HuH-7.5 (cell line): ENCODE measurements at regions not wholly inside any gene's neighbourhood (a gene's known extent, or its start where the extent isn't known, plus 50 kb on each side); places are given as distances from the start of the nearest gene placed in this dataset.

Experiments
- DNase-seq: peaks from one replicate; pipeline ENCODE4 v3.0.0; 2011; ENCODE audit warnings: low spot score

DNA sequence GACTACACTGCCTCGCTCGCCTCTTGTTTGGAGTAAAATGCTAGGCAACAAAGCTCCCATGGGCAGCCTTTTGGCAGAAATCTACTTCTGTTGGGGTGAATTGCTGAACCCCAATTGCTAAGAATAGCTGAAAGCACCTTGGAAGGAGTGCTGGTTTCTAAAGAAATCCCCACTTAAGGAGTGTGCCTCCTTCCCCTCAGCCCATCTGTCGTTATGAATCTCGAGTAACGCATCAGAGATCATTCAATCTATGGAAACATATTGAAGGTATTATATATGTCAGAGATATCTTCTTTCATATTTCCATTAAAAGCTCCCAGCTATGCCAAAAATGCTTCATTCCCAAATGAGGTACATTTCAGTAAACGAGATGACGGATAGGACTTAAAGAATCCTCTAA is 229.6 kb upstream of the BLID start:
- DNase-seq: no peak

DNA sequence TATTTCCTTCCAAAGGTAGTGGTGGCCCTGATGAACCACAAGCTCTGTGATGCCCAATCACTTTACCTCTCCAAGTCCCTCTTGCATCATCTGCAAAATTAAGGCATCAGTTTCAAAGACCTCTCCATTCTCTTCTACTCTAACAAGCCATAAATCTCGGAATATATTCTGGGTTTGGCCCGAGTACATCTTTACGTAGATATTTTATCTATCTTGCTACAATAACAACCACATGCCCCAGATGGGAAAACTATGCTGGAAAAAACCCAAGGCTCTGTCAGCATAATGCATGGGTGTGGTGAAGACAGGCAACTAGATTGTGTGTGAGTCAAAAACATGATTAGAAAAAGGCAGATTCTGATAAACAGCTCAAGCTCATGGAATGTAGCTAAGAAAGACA is 228.2 kb upstream of the BLID start:
- no peak for DNase-seq

DNA sequence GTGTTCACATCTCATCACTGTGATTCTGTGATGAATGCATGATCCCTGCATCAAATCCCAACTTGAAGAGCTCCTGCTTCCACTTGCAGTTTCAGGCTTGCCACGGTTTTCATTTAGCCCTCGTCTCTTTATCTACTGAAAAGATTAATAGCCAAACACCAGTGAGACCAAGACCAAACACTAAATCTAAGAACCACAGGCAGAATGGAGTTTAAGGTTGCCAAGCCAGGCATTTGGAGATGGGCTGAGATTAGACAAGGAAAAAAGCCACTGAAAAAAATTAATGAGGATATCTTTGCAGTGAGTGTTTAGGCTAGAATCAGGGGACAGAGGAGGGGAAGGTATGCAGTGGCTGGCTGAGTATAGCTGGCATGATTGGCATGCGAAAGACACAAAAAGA is 227.2 kb upstream of the BLID start:
- DNase-seq: no peak

DNA sequence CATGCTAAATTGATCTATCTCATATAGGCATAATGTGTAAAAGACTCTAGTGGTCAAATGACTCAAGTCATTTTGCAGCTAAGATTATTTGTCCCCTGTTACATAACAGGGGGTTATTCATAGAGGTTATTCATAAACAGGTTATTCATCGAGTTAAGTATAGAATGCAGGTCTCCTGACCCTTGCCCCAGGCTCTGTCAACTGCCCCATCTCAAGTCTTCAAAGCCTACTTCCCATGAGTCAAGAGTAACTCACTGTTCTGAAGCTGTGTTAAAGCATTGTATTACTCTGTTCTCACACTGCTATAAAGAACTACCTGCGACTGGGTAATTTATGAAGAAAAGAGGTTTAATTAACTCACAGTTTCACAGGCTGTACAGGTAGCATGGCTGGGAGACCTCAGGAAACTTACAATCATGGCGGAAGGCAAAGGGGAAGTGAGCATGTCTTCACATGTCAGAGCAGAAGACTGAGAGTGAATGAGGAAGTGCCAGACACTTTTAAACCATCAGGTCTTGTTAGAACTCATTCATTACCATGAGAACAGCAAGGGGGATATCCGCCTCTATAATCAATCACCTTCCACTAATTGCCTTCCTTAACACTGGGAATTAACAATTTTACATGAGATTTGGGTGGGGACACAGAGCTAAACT is 226.2 kb upstream of the BLID start:
- no peak for DNase-seq

DNA sequence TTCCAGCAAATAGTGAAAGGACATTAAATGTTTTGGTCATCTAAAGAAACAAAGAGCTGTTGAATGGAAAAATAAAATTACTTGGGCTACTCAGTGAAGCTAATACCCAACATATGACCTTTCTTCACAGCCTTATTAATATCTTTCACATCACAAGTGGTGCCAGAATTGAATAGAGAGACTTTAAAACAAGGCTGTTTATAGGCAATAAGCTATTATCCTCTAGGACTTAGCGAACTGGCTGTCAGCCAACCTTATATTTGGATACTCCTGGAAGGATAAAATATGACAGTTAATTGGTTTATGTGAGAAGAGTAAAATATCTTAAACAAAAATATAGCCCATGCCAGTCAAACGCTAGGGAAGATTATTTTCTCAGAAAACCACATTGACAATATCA is 225.5 kb upstream of the BLID start:
- no peak for DNase-seq

DNA sequence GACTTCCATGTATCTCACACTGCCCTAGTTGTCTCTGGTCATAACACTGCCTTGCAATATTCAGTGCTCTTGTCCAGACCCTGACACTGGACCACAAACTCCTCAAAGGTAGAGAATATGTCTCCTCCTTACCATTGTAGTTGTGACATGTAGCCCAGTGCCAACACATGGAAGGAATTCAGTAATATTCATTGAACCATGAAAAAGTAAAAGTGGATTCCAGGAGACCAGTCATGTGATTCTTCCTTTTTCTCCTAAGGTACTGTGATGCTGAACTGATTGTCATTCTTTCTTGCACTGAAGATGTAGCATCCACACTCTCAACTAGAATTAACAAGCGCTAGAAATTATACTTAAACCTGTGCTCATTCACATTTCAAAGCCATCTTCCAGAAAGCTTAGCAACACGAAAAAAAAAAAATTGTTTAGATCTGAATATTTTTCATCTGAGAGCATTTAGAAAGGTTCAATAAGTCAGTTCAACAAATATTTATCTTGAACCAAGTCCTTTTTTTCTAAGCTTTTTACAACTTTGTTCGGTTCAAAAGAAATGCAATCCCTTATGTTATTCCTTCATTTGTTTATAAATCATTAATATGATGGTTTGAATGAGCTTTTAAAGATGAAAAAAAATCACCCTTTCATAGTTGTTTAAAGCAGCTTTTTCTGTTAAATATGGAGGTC is 224.7 kb upstream of the BLID start:
- DNase-seq: no peak

DNA sequence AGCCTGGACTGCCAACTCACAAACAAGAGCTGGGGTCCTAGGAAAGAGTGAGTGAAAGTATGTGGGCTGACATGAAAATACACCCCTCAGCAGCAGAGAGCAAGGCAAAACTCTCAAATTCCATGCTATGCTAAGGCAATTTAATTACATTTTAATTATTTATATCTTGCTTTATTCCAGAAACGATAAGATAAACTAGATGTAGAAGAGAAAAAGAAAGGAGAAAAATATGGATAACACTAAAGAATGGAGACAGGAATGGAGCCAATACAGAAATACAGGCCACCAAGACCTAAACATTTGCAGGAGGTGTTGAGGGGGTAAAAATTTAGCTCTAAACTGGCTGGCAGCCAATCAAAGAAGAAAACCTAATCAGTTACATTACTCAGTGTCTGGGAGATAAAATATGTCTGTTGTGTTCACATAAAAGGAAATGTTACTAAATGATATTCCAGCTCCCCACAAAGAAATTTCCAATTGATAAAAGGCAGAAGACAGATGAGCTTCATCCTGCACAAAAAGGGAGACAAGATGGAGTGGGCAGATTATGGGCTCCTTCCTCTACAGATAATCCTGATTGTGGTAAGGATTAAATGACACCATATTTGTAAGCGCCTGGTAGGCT is 223.5 kb upstream of the BLID start:
- no peak for DNase-seq

DNA sequence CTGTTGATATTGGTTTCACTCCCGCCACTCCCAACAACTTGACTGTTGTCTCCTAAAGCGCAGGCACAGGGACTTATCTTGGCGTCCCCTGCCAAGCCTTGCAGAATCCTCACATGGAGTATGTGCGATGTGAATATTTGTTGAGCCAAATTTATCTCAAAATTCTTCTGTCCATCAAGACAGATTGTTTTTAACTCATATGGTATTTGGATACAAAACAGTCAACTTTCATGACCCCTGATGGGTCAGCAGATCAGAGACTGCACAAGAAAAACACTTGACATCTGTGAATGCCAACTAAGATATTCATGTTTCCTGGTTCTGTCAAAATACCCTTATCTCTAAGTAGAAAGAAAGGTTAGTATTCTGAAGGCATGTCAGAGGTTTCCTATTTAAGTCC is 221.7 kb upstream of the BLID start:
- DNase-seq: no peak

DNA sequence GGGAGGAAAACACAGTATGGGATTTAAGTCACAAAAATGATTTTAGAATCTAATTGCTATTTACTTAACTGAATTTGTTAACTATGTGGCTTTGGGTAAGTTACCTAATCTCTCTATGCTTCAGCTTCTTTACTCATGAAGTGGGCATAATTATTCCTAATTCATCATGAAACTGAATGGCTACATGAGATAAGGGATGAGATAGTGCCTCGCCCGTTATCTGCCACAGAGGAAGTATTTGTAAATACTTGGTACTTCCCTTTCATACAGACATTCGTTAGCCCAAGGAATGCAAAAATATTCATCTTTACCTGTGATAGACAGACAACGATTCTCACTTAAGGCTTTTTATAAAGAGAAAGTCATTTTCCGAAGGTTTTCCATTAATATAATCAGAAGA is 221.2 kb upstream of the BLID start:
- no peak for DNase-seq

DNA sequence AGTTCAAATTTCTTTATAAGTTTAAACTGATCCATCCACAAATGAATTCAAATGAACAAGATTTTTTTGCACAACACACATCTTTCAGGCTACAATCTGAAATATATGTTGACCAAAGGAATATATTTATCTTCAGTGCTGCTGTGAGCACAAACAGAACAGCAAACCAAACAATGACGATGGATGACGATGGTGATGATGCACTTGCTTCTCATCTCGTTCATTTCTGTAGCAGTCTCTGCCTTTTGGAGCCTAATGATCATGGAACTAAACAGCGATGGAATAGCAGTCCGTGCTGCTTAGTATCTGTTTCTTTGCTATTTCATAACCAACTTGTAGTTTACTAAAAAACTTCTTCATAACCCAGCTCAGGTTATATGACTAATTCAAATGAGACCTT is 220.7 kb upstream of the BLID start:
- DNase-seq: no peak

DNA sequence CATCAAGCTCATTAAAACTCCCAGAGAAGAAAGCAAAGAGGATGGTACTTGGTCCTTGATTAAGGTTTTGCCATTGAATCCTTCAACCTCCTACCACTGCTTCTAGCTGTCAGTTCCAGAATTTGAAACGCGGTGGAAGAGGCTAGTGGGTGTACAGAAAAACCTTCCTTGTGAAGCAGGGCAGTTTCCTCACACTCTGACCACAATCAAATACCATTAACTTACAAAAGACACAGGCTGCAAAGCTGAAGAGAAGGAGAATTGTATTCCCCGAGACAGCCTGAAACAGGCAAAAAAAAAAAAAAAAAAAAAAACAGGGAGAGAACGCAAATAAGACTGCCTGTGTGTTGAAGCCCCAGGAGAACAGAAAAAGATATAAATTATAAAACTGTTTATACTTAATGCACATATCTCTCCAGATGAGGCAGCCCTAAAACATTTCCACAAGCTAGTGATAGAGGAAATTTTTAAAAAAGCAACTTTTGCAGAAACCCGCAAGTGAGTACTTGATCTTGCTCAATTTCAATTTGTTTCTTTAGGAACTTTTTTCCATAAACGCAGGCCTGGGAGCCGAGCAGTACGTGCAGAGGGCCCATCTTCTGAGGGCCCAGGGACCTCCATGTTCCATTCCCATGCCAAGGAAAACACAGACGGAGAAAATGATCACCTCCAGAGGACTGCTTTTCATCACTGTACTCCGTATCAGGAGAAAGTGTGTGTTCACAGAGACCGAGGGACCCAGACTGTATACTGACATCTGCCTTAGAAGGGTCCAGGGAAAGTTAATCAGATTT is 218.7 kb upstream of the BLID start:
- DNase-seq: no peak

DNA sequence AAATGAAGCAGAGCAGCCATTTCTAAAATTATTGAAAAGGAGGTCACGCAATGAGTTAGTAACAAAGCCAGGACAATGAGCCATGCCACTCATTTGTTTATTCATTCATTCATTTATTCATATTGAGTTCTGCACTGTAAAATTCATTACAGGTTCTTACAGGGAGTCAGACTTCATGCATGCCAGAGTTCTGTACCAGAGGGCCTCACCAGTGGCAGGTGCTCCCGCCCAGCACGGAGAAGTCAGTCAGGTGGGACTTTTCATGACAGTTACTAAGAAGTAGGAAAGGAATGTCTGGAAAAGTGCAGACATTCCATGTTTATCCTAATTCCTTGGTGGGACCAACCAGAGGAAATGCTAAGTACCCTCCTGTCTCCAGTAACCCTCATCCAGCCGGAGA is 217.5 kb upstream of the BLID start:
- DNase-seq: no peak

DNA sequence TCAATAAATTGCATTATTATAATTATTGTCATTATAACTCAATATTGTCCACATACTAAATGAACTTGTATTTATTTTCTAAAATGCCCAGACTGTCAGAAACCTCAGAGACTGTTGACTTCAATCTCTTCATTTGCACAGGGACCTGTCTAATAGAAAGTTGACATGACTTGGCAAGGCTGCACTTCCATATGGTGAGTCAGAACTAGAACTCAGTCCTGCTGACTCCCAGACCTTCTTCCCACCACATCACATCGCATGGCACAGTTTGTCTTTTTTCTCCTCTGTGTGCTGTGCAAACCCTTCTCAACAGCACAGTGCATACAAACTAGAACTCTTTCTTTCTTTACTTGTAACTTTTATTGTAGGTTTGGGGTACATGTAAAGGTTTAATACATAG is 215.1 kb upstream of the BLID start:
- no peak for DNase-seq

DNA sequence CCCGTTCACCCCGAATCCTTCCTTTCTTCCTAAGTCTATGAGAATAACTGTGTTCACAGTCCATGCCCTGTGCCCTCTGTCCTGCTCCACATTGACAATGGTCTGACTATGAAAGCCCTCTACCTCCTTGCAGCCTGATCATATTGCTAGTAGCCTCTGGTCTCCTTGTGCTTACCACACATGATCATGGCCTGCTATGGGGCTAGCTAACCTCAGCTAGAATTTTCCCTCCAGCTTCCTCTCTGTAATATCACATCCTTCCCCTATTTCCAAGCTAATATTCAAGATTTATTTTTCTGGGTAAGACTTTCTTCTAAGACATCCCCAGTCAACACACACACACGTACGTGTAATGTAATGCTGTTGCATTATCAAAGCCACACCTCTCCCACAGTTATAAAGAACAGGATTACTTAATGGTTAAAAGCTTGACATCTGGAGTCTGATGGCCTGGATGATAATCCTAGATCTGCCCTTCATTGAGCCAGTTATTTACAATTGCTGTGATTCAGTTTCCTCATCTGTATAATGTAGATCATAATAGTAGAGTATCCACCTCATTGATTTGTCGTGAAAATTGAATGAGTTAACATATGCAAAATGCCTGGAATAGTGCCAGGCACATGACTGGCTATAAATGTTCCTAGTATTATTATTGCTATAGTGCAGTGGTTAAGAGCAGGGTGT is 214.4 kb upstream of the BLID start:
- no peak for DNase-seq

DNA sequence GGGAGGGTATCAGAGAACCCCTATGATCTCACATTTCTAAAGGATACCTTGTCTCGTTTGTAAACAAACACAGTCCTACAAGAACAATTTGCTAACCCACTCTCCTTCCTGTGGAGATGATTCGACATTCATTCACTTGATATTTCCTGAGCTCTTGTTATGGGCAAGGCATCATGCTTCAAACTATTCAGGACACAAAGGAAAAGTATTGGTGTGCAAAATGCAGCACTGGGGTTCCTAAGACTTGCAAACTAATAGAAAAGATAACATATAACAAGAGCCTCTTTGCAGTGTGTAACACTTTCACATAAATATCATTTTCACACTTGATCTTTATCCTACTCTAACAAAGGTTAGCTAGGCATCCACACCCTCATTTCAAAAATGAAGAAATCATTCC is 211.5 kb upstream of the BLID start:
- no peak for DNase-seq

DNA sequence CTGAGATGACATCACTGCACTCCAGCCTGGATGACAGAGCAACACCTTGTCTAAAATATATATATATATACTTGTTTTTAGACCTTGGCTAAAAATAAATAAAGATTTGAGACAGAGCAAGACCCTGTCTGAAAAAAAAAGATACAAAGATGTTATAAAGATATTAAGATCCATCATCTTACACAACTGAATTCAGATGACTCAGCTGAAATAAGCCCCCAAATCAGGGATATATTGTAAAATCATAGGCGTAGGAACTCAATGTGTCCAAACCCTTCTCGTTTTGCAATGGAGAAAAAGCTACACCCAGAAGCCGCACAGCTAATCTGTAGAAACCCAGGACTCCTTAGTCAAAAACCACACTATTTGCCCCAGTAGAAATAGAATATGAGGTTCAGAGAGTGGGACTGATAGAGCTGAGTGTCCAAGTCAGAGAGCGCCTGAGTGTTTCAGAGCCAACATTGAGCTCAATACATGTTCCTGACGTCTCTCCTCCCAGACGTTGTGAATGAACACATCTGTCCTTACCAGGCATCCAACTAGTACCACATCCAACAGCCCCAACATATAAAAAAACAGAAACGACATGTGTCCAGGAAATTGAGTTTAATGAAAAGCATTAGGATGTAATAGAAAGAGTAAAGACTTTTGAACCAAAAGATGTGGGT is 207.9 kb upstream of the BLID start:
- no peak for DNase-seq

DNA sequence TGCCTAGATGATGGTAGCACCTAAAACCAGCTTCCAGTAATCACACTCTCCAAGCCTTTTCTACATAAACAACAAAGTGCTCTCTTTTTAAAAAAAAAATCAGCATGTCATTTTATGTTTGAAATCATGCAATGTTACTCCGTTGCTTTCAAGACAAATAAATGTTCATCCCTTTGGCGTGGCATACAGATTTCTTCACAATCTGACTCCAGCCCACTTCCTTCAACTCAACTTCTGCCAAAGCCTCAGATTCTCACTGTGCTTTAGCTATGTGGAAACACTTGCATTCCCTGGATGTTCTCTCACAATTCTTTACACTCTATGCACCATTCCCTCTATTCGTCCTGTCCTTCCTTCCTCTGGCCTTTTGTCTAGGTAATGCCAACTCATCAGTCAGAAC is 206.3 kb upstream of the BLID start:
- no peak for DNase-seq

DNA sequence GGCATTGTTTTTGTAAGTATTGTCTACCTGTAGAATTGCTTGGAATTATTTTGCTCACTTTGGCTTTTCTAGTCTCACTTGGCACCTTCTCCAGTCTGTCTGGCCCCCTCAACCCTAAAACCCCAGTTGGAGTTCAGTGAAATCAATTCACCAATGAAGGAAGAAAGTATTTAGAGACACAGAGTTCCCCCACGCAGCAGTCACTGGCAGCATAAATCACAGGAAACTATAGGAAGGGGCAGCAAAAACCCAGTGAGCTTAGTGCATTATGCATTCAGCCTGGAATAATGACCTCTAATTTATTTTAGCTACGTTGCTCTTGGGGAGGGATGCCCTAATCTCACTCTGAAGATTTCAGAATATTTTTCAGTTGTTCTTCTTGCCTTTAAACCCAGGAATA is 204.7 kb upstream of the BLID start:
- DNase-seq: no peak

DNA sequence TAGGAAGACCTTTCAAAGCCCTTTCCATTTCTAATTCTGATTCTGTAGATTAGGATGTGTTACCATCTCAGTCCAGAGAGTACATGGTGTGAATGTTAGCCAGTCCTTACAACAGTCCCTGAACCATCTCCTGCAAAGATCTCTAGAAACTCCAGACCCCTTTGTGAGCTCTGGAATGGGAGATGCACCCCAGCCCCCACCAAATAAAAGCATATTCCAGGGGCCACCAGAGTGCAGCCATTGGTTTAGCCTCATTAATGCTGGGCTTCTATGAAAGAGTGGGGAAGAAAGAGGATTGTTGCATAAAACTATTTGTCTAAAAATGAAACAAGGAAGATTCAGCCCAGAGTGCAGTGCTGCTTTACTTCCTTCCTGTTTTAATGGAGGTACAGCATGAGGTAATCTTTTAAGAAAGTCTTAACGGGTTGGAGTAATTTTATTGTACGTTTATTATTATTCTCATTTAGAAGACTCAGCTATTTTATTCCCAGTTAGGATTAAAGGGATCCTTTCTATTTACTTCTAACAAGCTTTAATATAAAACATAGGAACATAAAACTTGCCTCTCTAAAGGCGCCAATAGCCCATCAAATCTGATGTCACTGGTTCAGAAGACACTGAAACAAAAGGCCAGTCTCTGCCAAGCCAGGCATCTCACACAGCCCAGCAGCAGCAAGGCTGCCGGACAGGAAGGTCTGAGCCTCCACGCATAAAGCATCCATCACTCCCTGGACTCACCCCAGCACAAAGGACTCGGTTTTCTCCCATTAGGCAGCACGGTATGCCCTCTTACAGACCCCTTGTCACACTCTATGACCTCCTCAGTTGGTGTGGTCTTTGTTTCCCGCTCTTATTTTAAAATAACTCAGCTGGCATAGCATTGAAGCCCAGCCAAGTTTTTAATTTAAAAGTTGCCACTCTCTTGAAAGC is 203.9 kb upstream of the BLID start:
- no peak for DNase-seq

DNA sequence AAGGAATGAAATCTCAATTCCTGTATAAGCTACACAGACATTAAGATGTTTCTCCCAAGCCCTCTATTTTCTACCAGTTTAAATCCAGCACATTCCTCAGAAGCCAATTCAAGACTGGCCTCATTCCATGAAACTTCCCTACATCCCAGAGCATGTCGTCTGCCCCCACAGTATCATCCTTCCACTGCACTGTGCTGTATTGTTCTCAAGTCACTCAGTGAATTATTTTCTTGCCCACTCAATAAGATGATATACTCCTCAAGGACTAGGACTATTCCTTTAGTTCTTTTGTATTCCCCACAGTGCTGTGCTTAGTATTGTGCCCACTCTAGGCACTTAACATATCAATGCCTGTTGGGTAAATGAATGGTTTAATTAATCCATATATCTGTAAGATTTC is 203.1 kb upstream of the BLID start:
- DNase-seq: no peak

DNA sequence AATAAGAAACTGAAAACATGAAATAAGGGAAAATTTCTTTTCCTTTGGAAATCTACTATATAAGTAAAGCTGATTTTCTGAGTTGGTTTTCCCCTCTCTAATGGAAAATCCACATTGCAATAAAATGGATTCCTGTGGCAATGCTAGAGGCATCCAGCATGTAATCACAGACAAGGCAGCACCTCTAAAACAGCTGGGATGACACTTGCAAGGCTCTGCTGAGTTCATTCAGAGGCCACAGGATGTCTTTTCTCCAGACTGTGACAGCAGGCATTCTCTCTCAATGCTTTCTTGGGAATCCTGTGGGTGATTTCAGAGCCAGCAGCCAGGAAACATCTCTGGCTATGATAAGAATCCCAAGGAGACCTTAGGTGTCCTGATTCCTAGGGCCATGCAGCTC is 201.3 kb upstream of the BLID start:
- no peak for DNase-seq
